ENCODE measurements at regions not wholly inside any gene's neighbourhood (a gene's known extent, or its start where the extent isn't known, plus 50 kb on each side); places are given as distances from the start of the nearest gene placed in this dataset.

- no peak for TF ChIP-seq POLR2AphosphoS5 (IDR thresholded peaks at IDR 0.05; ENCODE audit: insufficient read depth, low read depth, low read length)
- TF ChIP-seq CTCF (IDR thresholded peaks at IDR 0.05; ENCODE audit: extremely low read depth in 1 of 2, insufficient read depth in 1 of 2, low read depth in 1 of 2, low read length in 2 of 2) = no peak
- TF ChIP-seq POLR2A (IDR thresholded peaks at IDR 0.05; ENCODE audit: low read depth, low read length) = no peak
- no peak for TF ChIP-seq EZH2 (IDR thresholded peaks at IDR 0.05; ENCODE audit: borderline replicate concordance, low read depth, low read length, severe bottlenecking)
Observed at GRCh38 chr18:42574871-42575270, 540.6 kb downstream of the RIT2 start.

Data from endothelial cell of umbilical vein (primary cell).